GM21528 (cell line): ENCODE measurements at regions not wholly inside any gene's neighbourhood (a gene's known extent, or its start where the extent isn't known, plus 50 kb on each side); places are given as distances from the start of the nearest gene placed in this dataset.

ENCODE experiments used
- ATAC-seq: cut with Tn5 transposase; IDR thresholded peaks from one replicate; pipeline ENCODE4 v1.9.1; 2021; ENCODE audit warnings: mild to moderate bottlenecking, moderate library complexity; ENCODE audit not compliant: unreplicated experiment, low FRiP score

GRCh38 chr5:152337484-152337883 lies 67.6 kb downstream of the NMUR2 start:
- no peak for ATAC-seq

DNA sequence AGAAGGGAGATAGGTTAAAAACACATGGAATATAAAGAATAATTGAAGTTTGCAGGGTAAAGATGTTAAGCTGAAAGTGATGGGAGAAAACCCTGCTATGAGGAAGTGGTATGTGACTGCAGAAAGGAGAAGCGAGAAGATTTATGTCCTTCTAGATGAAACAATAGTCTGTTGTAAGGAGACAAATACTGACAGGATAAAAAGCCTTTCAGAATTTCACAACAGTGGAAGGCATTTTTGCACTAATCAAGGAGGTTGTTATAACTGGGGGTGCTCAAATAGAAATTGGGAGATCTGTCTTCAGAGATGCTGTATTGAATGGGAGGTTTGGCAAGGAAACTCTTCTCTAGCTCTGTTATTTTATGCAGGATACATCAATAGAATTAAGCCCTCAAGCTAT lies 69.6 kb downstream of the NMUR2 start:
- no peak for ATAC-seq

- no peak for ATAC-seq
These were observed 72.2 kb downstream of the NMUR2 start for GRCh38 chr5:152332716-152333460.

DNA sequence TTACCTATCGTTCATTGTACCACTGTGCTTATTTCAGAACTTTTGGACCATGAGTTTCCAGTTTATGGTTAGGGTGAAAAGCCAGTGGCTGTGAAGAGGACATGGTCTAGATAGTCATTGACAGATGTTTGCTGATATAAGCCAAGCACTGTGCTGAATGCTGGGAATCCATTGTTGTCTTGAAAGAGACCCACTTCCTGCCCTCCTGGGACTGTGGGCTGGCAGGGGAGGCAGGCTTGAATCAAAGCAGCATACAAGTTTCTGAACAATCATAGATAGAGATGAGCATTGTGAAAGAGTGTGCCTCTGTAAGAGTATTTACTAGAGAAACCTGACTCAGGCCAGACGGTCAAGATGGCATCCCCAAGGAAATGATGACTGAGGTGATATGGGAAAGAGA lies 73.4 kb downstream of the NMUR2 start:
- ATAC-seq = no peak

- no peak for ATAC-seq
These were observed 74.1 kb downstream of the NMUR2 start for GRCh38 chr5:152331006-152331405.

DNA sequence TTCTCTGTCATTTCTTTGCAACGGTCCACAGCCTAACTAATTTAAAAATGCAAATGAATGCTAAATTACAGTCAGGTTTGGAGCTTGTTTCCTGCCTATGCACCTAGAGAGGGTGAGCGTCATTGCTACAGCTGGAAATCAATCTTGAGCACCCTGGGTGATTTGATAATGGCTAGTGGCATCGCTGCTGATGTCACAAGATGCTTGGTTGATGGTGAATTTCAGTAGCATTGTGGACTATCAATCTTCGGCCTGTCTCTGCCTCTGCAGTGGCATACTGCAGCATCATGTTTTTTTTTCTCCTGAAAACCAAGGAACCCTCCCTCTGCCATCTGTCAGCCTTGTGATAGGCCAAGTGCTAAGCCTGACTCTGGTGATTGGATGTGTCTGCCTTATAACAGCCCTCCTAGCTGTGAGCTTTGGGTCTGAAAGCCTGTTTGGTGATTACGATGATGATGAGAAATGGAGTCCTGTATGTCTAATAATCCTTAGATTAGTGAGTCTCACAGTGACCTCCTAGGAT lies 75.3 kb downstream of the NMUR2 start:
- no peak for ATAC-seq

DNA sequence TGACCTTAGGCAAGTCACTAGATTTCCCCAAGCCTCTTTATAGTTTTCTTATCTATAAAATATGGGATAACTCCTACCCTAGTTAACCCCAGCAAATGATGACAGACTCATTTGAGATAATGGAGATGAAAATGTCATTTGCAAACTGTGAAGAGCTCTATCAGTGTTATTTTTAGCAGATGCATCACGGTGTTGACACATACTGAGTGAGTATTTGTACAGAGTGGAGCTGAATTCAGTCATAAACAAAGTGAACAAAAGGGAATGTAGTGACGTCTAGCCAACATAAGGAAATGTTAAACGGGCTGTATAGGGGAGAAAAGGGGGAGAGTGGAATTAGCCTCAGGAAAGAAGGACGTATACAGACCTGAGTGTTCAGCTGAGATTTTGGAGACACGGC lies 75.9 kb downstream of the NMUR2 start:
- no peak for ATAC-seq

GRCh38 chr5:152315942-152316341 lies 89.1 kb downstream of the NMUR2 start:
- ATAC-seq = no peak

GRCh38 chr5:152314196-152314829 lies 90.8 kb downstream of the NMUR2 start:
- ATAC-seq = no peak

GRCh38 chr5:152309926-152310450 lies 95.1 kb downstream of the NMUR2 start:
- no peak for ATAC-seq

- no peak for ATAC-seq
These were observed 98.7 kb downstream of the NMUR2 start for GRCh38 chr5:152306386-152306785.

DNA sequence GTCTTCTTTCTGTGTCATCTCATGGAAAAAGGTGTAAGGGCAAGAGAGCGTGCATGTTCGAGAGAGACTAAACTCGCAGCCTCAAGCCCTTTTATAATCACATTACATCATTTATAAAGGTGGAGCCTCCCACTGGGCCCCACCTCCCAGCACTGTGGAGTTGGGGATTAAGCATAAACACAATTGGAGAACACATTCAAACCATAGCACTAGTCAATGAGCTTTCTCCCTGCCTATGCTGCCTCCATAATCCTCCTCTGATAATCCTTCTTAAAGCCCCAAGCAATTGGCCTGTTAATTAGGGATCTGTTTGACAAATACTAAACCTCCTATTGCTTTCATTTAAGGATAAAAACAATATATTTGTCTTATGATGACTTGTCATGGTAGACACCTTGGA lies 99.6 kb downstream of the NMUR2 start:
- ATAC-seq = no peak

DNA sequence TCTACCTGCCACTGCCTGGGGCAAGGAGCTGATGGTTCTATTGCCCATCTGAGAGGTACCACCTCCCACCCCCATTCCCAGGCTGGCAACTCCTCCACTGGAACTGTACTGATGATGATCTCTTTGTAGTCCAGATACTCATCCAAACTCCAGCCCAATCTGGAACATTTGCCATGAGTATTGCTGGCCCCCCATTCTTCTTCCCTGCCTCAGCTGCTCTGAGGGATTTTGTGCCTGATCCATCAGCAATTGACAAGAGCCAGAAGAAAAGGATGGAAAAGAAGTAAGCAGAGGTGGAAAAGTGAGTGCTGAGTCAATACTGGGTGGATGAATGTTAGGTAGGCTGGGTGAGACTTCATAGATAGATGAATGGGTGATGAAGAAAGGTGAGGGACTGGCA lies 101.2 kb downstream of the NMUR2 start:
- no peak for ATAC-seq

- ATAC-seq = no peak
These were observed 107.2 kb downstream of the NMUR2 start for GRCh38 chr5:152297866-152298265.

DNA sequence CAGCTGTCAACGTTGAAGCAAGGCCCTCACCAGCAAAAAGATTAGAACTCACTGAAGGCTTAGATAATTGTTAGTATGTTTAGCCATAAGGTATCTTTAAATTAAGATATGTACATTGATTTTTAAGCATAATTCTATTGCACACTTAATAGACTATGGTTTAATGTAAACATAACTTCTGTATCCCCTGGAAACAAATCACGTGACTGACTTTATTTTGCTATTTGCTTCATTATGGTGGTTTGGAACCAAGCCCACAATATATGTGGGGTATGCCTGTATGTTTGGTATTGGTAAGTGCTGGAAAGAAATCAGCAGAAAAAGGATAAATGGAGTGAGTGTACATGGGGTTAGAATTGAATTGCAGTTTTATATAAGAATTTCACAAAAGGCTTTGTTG lies 111.9 kb downstream of the NMUR2 start:
- no peak for ATAC-seq

DNA sequence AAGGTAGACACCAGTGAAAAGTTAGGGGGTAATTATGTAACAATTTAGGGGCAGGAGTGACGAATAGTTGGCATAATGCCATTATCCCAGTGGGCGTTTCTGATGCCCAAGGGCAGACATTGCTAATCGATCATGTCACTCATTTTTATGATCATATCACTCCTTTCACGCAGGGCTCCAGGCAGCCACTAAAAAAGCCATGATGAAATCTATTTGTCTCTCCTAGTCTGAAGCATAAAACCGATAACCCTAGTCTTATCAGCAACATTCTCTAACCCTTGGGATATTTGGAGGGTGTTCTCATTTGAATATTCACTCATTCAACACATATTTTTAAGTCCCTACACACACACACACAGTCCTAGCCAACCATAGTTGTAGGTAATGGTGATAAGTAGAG lies 114.9 kb downstream of the NMUR2 start:
- no peak for ATAC-seq

GRCh38 chr5:152288917-152289595 lies 116.0 kb downstream of the NMUR2 start:
- no peak for ATAC-seq

DNA sequence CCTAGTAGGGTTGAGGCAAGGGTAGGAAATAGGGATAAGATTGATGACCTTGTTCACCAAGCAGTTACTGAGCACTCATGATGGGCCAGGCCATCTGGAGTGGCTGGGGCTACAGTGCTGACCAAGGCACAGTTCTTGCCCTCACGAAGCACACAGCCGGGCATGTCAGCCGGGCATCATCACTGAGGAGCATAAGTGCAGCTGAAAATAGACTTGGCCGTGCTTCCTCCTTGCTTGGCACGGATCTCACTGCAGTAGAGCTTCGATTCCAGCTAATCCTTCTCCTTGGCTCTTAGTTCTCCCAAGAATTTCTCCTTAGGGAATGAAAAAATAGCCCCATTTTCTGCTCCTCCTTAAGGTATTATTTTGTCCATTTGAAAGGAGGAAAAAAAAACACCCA lies 116.6 kb downstream of the NMUR2 start:
- no peak for ATAC-seq

GRCh38 chr5:152285764-152286163 lies 119.3 kb downstream of the NMUR2 start:
- ATAC-seq = no peak

DNA sequence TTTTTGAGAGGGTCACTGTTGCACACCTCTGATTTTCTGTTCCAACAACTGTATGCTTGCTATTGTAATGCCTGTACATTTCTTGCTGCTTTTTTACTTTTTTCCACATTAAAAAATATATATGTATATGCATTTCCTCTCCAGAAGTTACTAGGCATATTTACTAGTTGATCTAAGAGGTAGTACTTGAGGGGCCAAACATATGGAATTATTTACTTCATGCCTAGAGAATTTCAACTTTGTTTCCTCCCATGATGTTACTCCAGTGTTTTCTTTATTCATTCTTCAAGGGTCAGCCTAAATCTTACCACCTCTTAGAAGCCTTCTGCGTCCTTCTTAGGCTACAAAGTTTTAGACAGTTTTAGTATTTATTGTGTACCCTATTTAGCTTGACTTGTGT lies 122.7 kb downstream of the NMUR2 start:
- no peak for ATAC-seq

DNA sequence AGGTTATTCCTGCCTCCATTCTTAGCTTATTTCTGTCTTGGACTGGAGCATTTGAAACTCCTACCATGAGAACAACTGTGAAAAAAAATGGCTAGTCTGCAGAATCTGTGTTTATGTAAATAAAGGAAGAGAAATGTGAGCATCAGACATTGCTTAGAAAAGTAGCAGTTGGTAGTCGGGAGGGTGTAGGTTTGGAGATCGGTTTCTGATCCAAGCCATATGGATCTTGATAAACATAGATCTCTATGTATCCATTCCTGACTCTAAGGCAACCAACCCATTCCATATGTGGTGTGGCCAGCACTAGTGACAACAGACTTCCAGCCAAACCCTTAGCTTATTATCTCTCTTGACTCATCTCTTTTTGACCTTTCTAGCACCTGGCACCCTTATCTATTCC lies 127.1 kb downstream of the NMUR2 start:
- ATAC-seq = no peak
